GM18867 (cell line): ENCODE measurements at regions not wholly inside any gene's neighbourhood (a gene's known extent, or its start where the extent isn't known, plus 50 kb on each side); places are given as distances from the start of the nearest gene placed in this dataset.

ENCODE experiments used
- ATAC-seq: cut with Tn5 transposase; IDR thresholded peaks from one replicate; pipeline ENCODE4 v1.9.1; 2021; ENCODE audit warnings: mild to moderate bottlenecking, moderate library complexity; ENCODE audit not compliant: unreplicated experiment

- ATAC-seq = no peak
These were observed 735.8 kb upstream of the WWC1 start for GRCh38 chr5:167555565-167556166.

- no peak for ATAC-seq
These were observed 734.1 kb upstream of the WWC1 start for GRCh38 chr5:167557359-167557758.

- ATAC-seq = no peak
These were observed 729.6 kb upstream of the WWC1 start for GRCh38 chr5:167561796-167562195.

GRCh38 chr5:167564275-167564674, 727.2 kb upstream of the WWC1 start:
- no peak for ATAC-seq

- ATAC-seq = no peak
These were observed 726.1 kb upstream of the WWC1 start for GRCh38 chr5:167565189-167565954.

- no peak for ATAC-seq
These were observed 721.0 kb upstream of the WWC1 start for GRCh38 chr5:167570431-167570830.

- ATAC-seq = no peak
These were observed 719.6 kb upstream of the WWC1 start for GRCh38 chr5:167571824-167572223.

- ATAC-seq = no peak
These were observed 717.9 kb upstream of the WWC1 start for GRCh38 chr5:167573370-167574127.

- no peak for ATAC-seq
These were observed 717.0 kb upstream of the WWC1 start for GRCh38 chr5:167574464-167574863.

- no peak for ATAC-seq
These were observed 716.1 kb upstream of the WWC1 start for GRCh38 chr5:167575330-167575729.

GRCh38 chr5:167576126-167576525, 715.3 kb upstream of the WWC1 start:
- no peak for ATAC-seq

- no peak for ATAC-seq
These were observed 714.5 kb upstream of the WWC1 start for GRCh38 chr5:167576897-167577296.

GRCh38 chr5:167577616-167578015, 713.8 kb upstream of the WWC1 start:
- no peak for ATAC-seq

GRCh38 chr5:167578977-167579692, 712.3 kb upstream of the WWC1 start:
- ATAC-seq = no peak

- no peak for ATAC-seq
These were observed 711.8 kb upstream of the WWC1 start for GRCh38 chr5:167579693-167580055.

GRCh38 chr5:167580608-167581007, 710.8 kb upstream of the WWC1 start:
- no peak for ATAC-seq

- no peak for ATAC-seq
These were observed 709.2 kb upstream of the WWC1 start for GRCh38 chr5:167582283-167582682.

- no peak for ATAC-seq
These were observed 708.6 kb upstream of the WWC1 start for GRCh38 chr5:167582886-167583285.

- no peak for ATAC-seq
These were observed 706.3 kb upstream of the WWC1 start for GRCh38 chr5:167585184-167585583.

GRCh38 chr5:167587772-167588437, 703.5 kb upstream of the WWC1 start:
- no peak for ATAC-seq

- no peak for ATAC-seq
These were observed 699.3 kb upstream of the WWC1 start for GRCh38 chr5:167592114-167592513.
